GM06990 (cell line): ENCODE measurements at regions not wholly inside any gene's neighbourhood (a gene's known extent, or its start where the extent isn't known, plus 50 kb on each side); places are given as distances from the start of the nearest gene placed in this dataset.

Experiments
- DNase-seq: peaks from one replicate; pipeline ENCODE4 v3.0.0-alpha.2; 2011; ENCODE audit not compliant: insufficient read length; ENCODE audit errors: extremely low read depth
- H3K27me3 ChIP-seq: replicated peaks from 2 replicates; pipeline ENCODE4 v1.6.0; 2011; ENCODE audit warnings: low read length; ENCODE audit not compliant: control insufficient read depth, insufficient read depth
- H3K36me3 ChIP-seq: 2 replicates; pipeline ENCODE4 v1.5.1; 2011; ENCODE audit warnings: low read length; ENCODE audit not compliant: control insufficient read depth, insufficient read depth
- H3K4me3 ChIP-seq: replicated peaks from 2 replicates; pipeline ENCODE4 v1.5.1; 2011; ENCODE audit warnings: low read depth, mild to moderate bottlenecking, control low read depth, low read length
- TF ChIP-seq, protein P1 (sequence below): IDR thresholded peaks from 2 replicates; pipeline ENCODE4 v1.5.1; 2011; ENCODE audit warnings: low read length, control low read depth, mild to moderate bottlenecking, inconsistent platforms; ENCODE audit not compliant: insufficient read depth, poor library complexity, severe bottlenecking

DNA sequence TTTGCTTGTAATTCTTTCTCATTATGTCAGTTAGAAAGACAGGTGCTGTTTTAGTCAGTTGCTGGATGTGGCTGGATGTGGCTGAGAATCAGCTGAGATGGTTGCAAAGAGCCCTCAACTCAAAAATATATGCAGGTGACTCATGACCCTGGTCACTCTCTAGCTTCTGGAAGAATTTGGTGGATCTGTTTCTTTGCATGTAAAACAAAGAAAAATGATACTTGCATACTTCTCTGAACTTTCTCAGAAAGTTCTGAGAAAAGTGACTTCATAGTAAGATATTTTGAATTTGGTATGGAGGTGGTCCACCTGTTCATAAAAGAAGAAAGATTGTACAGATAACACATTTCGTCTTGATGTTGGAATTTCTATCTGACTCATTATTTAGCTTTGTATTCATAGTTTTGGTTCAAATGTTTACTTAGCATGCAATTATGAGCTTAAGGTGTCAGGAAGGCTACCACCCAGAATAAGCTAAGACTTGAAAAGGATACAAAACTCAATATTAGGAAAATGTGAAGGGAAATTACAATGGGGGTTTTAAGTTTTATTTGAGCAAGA is 163.2 kb upstream of the OLIG3 start:
- DNase-seq: peak; percentile 38
- H3K4me3 ChIP-seq: no peak overlapping the region
- TF ChIP-seq, protein P1, sequence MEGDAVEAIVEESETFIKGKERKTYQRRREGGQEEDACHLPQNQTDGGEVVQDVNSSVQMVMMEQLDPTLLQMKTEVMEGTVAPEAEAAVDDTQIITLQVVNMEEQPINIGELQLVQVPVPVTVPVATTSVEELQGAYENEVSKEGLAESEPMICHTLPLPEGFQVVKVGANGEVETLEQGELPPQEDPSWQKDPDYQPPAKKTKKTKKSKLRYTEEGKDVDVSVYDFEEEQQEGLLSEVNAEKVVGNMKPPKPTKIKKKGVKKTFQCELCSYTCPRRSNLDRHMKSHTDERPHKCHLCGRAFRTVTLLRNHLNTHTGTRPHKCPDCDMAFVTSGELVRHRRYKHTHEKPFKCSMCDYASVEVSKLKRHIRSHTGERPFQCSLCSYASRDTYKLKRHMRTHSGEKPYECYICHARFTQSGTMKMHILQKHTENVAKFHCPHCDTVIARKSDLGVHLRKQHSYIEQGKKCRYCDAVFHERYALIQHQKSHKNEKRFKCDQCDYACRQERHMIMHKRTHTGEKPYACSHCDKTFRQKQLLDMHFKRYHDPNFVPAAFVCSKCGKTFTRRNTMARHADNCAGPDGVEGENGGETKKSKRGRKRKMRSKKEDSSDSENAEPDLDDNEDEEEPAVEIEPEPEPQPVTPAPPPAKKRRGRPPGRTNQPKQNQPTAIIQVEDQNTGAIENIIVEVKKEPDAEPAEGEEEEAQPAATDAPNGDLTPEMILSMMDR: no peak
- no peaks in the 10 kb centered on the region for H3K36me3 ChIP-seq
- no peaks in the 10 kb centered on the region for H3K27me3 ChIP-seq

- Histone ChIP-seq H3K27me3 (no peaks in the 10 kb centered on the region), H3K4me3 (no peak overlapping the region), H3K36me3 (no peaks in the 10 kb centered on the region)
- TF ChIP-seq, protein P1: no peak
- no peak for DNase-seq
Observed at GRCh38 chr6:137658287-137658686, 164.1 kb upstream of the OLIG3 start.

DNA sequence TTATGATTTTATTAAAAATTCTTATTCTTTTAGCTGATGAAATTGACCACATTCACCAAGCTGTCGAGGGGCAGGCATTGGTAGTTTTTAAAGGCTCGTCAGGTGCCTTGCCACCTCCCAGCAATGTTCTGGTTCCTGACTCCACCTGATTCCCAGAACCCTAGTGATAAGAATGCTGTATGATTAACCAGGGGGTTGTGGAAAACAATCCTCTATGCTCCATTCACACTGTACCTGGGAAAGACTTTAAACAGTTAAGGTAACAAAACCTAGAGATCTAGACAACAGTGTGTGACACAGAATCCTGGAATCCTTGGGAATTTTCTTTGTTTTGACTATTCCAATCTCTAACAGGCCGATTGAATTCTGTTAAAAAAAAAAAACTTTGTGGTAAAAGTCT is 165.7 kb upstream of the OLIG3 start:
- DNase-seq: no peak
- Histone ChIP-seq H3K4me3 (no peak overlapping the region), H3K27me3 (no peaks in the 10 kb centered on the region), H3K36me3 (no peaks in the 10 kb centered on the region)
- TF ChIP-seq, protein P1: no peak

DNA sequence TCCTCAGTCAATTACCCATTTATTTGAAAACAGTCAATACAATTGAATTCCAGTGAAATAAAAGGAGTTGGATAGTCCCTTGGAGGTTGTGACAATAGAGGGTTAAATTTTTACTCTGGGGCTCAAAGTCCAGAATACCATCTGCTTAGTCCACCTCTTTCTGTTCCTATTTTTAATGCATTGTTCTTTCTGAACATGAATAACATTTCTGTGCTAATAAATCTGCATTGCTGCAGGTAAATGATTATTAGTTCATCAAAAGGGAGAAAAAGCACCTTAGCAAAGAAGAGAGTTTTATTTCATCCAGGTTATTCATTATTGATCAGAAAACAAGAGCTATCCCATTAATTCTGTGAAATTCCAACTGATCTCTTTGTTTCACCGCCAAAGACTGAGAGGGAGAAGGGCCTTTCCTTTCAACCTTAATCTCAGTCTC is 166.1 kb upstream of the OLIG3 start:
- DNase-seq: no peak

GRCh38 chr6:137661601-137662000 is 167.4 kb upstream of the OLIG3 start:
- TF ChIP-seq, protein P1: peak; percentile 73
- DNase-seq: no peak

More for the DNA sequence above, 166.1 kb upstream of the OLIG3 start:
- TF ChIP-seq, protein P1: no peak
- no peaks in the 10 kb centered on the region for H3K27me3 ChIP-seq
- H3K36me3 ChIP-seq: no peaks in the 10 kb centered on the region
- H3K4me3 ChIP-seq: no peak overlapping the region

GRCh38 chr6:137664183-137664582 is 170.0 kb upstream of the OLIG3 start:
- no peaks in the 10 kb centered on the region for H3K36me3 ChIP-seq
- no peak for DNase-seq
- no peak overlapping the region for H3K4me3 ChIP-seq
- TF ChIP-seq, protein P1: no peak
- no peaks in the 10 kb centered on the region for H3K27me3 ChIP-seq

More at GRCh38 chr6:137661601-137662000, 167.4 kb upstream of the OLIG3 start:
- H3K27me3 ChIP-seq: no peaks in the 10 kb centered on the region
- no peaks in the 10 kb centered on the region for H3K36me3 ChIP-seq
- H3K4me3 ChIP-seq: no peak overlapping the region
